Type B pancreatic cell (in vitro differentiated cells): ENCODE measurements at regions not wholly inside any gene's neighbourhood (a gene's known extent, or its start where the extent isn't known, plus 50 kb on each side); places are given as distances from the start of the nearest gene placed in this dataset.

ENCODE experiments used
- DNase-seq: peaks from one replicate; pipeline ENCODE4 v3.0.0; 2021; ENCODE audit warnings: mixed read lengths; ENCODE audit not compliant: unreplicated experiment; ENCODE audit errors: extremely low spot score
- H3K27ac Mint-ChIP-seq: 2 replicates; pipeline ENCODE4 v1.8.0; 2021; ENCODE audit warnings: mild to moderate bottlenecking, mixed read lengths
- H3K27me3 Mint-ChIP-seq: 2 replicates; pipeline ENCODE4 v1.8.0; 2021; ENCODE audit warnings: mixed read lengths
- H3K36me3 Mint-ChIP-seq: 2 replicates; pipeline ENCODE4 v1.8.0; 2021; ENCODE audit warnings: mixed read lengths
- H3K4me1 Mint-ChIP-seq: one replicate; pipeline ENCODE4 v1.8.0; 2021; ENCODE audit warnings: mixed read lengths; ENCODE audit not compliant: unreplicated experiment
- H3K4me3 Mint-ChIP-seq: 2 replicates; pipeline ENCODE4 v1.8.0; 2021; ENCODE audit warnings: mild to moderate bottlenecking, mixed read lengths
- H3K9me3 Mint-ChIP-seq: 2 replicates; pipeline ENCODE4 v1.8.0; 2021; ENCODE audit warnings: mixed read lengths
- TF ChIP-seq, protein P1 (sequence below): fragments of 200-600 bp; sonication (generic); conservative IDR thresholded peaks from 2 replicates; pipeline ENCODE4 v1.5.0; 2021; ENCODE audit warnings: antibody characterized with exemption, mild to moderate bottlenecking

DNA sequence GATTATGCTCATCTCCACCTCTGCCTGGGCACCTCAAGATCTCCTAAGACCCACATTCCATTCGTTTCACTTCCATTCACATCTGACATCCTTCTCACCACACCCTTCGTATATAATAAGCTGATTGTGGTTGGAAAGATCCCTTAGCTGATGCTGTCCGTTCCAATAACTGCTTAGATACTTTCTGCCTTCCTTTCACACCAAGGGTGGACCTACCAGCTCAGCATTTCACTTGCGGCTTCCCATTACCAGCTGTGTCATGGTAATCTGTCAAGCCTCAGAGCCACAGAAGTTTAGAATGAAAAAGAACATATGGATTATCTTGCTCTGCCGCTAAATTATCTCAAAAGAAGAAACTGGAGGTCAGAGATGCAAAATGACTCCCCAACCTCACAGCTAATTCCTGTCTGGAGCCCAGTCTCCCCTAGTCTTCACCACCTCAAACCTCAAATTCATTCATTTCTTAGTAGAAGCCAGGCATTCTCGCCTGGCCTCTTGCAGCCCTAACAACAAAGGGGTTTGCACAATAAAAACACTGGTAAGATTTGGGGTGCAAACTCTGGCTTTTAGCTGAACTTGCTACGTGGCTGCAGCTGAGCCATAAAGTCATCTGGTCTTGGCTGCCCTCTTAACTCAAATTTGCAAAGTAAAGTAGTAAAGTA lies 182.8 kb upstream of the HS3ST3A1 start:
- H3K4me3 Mint-ChIP-seq: no peak overlapping the region
- H3K36me3 Mint-ChIP-seq: no peaks in the 10 kb centered on the region
- H3K9me3 Mint-ChIP-seq: peaks cover 7% of the 10 kb centered on the region
- peaks cover 16% of the 10 kb centered on the region for H3K4me1 Mint-ChIP-seq
- TF ChIP-seq, protein P1, sequence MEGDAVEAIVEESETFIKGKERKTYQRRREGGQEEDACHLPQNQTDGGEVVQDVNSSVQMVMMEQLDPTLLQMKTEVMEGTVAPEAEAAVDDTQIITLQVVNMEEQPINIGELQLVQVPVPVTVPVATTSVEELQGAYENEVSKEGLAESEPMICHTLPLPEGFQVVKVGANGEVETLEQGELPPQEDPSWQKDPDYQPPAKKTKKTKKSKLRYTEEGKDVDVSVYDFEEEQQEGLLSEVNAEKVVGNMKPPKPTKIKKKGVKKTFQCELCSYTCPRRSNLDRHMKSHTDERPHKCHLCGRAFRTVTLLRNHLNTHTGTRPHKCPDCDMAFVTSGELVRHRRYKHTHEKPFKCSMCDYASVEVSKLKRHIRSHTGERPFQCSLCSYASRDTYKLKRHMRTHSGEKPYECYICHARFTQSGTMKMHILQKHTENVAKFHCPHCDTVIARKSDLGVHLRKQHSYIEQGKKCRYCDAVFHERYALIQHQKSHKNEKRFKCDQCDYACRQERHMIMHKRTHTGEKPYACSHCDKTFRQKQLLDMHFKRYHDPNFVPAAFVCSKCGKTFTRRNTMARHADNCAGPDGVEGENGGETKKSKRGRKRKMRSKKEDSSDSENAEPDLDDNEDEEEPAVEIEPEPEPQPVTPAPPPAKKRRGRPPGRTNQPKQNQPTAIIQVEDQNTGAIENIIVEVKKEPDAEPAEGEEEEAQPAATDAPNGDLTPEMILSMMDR: no peak
- peaks cover 6% of the 10 kb centered on the region for H3K27me3 Mint-ChIP-seq
- no peak overlapping the region for H3K27ac Mint-ChIP-seq
- DNase-seq: no peak

DNA sequence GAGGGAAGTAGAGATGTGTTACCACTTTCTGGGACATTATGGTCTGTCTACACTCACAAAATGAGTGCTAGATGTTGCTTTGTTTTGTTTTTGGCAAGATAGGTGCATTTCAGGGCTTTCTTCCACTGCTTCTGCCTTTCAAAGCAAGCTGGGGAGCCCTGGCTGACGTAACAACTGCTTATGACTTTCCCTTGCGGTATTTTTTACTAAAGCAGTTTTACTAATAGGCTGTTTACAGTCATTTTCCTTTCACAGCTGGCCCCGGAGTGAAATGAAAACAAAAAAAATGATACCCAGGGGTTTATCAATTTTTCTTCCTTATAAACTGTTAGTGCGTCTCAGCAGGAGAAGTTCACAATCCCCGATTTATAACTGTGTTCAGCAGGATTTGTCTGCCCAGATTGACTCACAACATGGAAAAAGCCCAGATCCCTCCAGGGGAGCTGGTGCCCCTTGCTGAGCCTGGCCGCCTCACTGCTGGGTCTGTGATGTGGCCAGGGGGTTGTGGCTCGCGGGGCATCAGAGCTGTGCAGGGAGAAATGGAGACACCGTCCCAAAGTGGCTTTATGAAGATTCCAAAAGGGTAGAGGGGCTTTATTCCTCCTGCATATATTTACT lies 184.4 kb upstream of the HS3ST3A1 start:
- no peaks in the 10 kb centered on the region for H3K36me3 Mint-ChIP-seq
- no peak overlapping the region for H3K27ac Mint-ChIP-seq
- no peak overlapping the region for H3K4me3 Mint-ChIP-seq
- H3K9me3 Mint-ChIP-seq: no peaks in the 10 kb centered on the region
- TF ChIP-seq, protein P1: no peak
- H3K4me1 Mint-ChIP-seq: peaks cover 16% of the 10 kb centered on the region
- DNase-seq: no peak
- H3K27me3 Mint-ChIP-seq: peaks cover 6% of the 10 kb centered on the region

DNA sequence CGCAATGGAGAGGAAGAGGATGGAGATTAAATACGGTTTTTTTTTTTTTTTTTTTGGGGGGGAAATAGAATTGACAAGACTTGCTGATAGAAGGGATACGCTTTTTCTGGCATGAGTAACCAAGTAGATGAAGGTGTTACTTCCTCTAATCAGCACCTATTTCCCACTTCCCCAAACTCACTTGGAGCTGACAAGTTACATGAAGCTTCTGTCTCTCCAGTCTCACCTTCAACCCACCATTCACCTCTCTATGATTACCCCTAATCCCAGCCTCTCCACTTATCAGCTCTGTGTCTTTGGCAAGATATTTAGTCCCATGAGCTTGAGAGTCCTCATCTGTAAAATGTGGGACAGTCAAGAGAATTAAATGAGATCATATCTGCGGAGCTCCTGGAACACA lies 185.9 kb upstream of the HS3ST3A1 start:
- TF ChIP-seq, protein P1: no peak
- DNase-seq: no peak
- H3K27ac Mint-ChIP-seq: no peak overlapping the region
- H3K4me3 Mint-ChIP-seq: no peak overlapping the region
- no peaks in the 10 kb centered on the region for H3K9me3 Mint-ChIP-seq
- H3K4me1 Mint-ChIP-seq: peaks cover 16% of the 10 kb centered on the region
- H3K36me3 Mint-ChIP-seq: no peaks in the 10 kb centered on the region
- H3K27me3 Mint-ChIP-seq: peaks cover 6% of the 10 kb centered on the region

DNA sequence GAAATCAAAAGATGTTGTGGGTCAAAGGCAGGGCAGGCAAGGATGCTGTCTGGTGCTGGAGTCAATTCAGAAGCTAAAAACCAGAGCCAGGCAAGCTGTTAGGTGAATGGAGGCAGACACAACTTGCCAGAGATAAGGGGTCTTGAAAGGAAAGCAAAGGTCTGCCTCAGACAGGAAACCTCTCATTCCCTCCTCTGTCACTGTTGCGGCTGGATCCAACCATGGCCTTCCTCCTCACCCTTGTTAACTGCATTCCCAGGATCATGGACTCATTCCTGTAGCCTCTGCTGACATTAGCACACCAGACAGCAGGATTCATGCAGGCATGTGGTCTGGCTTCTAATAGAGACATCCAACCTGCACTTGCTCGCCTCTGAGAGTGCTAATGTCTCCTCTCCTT lies 186.7 kb upstream of the HS3ST3A1 start:
- H3K27ac Mint-ChIP-seq: no peak overlapping the region

DNA sequence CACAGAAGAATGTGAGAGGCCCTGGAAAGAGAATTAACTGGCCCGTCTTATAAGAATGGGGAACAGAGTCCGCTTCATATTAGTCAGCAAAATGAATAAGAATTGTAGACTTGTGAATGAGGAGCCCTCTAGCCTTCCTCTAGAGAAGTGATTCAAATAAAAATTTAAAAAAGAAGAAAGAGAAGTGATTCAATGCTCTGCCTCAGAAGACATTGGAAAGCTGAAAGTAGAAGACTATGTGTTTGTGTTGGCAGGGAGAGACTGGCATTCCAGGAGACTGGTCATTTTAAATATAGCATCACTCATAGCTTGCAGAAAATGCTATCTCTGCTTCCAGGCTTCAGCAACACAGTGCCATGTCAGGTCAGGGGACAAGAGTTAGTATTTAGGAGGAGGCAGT lies 190.6 kb upstream of the HS3ST3A1 start:
- Mint-ChIP-seq H3K9me3 (no peaks in the 10 kb centered on the region), H3K27ac (no peak overlapping the region), H3K4me1 (no peaks in the 10 kb centered on the region)

More for the DNA sequence above, 186.7 kb upstream of the HS3ST3A1 start:
- TF ChIP-seq, protein P1: no peak
- no peaks in the 10 kb centered on the region for H3K36me3 Mint-ChIP-seq
- no peaks in the 10 kb centered on the region for H3K9me3 Mint-ChIP-seq
- no peak for DNase-seq
- peaks cover 6% of the 10 kb centered on the region for H3K27me3 Mint-ChIP-seq
- no peak overlapping the region for H3K4me3 Mint-ChIP-seq
- peaks cover 16% of the 10 kb centered on the region for H3K4me1 Mint-ChIP-seq

More for the DNA sequence above, 190.6 kb upstream of the HS3ST3A1 start:
- no peak for DNase-seq
- no peaks in the 10 kb centered on the region for H3K27me3 Mint-ChIP-seq
- H3K4me3 Mint-ChIP-seq: no peak overlapping the region
- TF ChIP-seq, protein P1: no peak
- H3K36me3 Mint-ChIP-seq: no peaks in the 10 kb centered on the region
